Vagina (tissue), 2 donors: ENCODE measurements at regions not wholly inside any gene's neighbourhood (a gene's known extent, or its start where the extent isn't known, plus 50 kb on each side); places are given as distances from the start of the nearest gene placed in this dataset.

Source experiments
- CTCF ChIP-seq, 3 experiments: fragments of 450-650 bp in 2 of 3; fragments of 200-600 bp in 1 of 3; sonication (generic) in 1 of 3; IDR thresholded peaks; one replicate each; pipeline ENCODE4 v1.5.1; 2017 to 2019; ENCODE audit warnings: antibody characterized with exemption in 3 of 3, mild to moderate bottlenecking in 2 of 3, moderate library complexity in 2 of 3
- POLR2A ChIP-seq, 2 donors: fragments of 450-650 bp; IDR thresholded peaks; one replicate each; pipeline ENCODE4 v1.6.1; 2017; ENCODE audit warnings: antibody characterized with exemption in 2 of 2, mild to moderate bottlenecking in 2 of 2, moderate library complexity in 2 of 2
- POLR2AphosphoS5 ChIP-seq, 2 donors: sonication (generic); formaldehyde crosslinking; IDR thresholded peaks; one replicate each; pipeline ENCODE4 v1.9.0; 2017; ENCODE audit warnings: antibody characterized with exemption in 2 of 2, mild to moderate bottlenecking in 2 of 2, low read depth in 1 of 2; ENCODE audit not compliant: insufficient read depth in 1 of 2

DNA sequence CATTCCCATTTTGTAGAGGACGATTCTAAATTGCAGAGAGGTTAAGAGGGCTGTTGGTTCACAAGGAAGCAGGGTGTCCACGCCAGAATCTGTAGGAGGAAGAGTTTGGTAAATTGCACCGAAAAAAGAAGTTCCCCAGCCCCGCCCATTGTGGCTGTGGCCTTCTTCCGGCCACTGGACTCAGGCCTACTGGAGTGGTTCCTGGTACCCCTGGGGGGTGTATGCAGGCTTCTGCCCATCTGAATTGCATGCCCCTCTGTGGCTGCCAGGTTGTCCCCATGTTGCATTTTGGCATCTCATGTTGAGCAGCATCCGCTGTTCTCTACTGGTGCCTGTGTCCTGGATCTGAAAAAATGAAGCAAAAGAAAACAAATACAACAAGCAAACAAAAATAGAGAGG, 234.2 kb downstream of the WDR11 start:
- TF ChIP-seq POLR2A (IDR thresholded peaks at IDR 0.05) (no peak), CTCF (IDR thresholded peaks at IDR 0.05) (no peak), POLR2AphosphoS5 (IDR thresholded peaks at IDR 0.05; ENCODE audit: insufficient read depth in 1 of 2, low read depth in 1 of 2) (no peak)
